ENCODE measurements at regions not wholly inside any gene's neighbourhood (a gene's known extent, or its start where the extent isn't known, plus 50 kb on each side); places are given as distances from the start of the nearest gene placed in this dataset.
"Not testable (repeated sequence)": the region's sequence is repeated elsewhere in the genome, so short reads cannot be mapped to it uniquely, and the experiment has no call there.

DNA sequence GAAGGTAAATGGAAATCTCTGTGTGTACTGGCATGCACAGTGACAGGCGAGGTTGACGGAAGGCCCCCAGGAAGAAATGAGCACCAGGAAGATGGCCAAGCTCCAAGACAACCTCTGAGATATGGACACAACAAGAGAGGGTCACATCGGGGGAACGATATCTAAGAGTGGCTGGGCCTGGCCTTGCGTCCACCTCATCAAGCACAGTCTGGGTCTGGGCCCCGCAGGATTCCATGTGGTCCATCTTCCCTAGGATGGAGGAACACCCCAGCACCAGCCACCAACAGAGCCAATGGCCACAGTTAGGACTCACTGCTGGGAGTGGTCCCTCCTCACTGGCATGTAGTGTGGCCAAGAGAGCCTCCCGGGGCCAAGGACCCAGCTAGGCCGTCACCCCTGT is 272.6 kb upstream of the AGTR2 start:
- H3K36me3 Mint-ChIP-seq = no peaks in the 10 kb centered on the region
- no peak for DNase-seq
- no peak overlapping the region for H3K27ac Mint-ChIP-seq
- H3K4me1 Mint-ChIP-seq = no peaks in the 10 kb centered on the region
- no peak overlapping the region for H3K4me3 Mint-ChIP-seq
- H3K27me3 Mint-ChIP-seq = no peaks in the 10 kb centered on the region
- CTCF ChIA-PET = no interaction called here
- no peak for ATAC-seq
- H3K9me3 Mint-ChIP-seq (ENCODE audit: low read depth) = no peaks in the 10 kb centered on the region

DNA sequence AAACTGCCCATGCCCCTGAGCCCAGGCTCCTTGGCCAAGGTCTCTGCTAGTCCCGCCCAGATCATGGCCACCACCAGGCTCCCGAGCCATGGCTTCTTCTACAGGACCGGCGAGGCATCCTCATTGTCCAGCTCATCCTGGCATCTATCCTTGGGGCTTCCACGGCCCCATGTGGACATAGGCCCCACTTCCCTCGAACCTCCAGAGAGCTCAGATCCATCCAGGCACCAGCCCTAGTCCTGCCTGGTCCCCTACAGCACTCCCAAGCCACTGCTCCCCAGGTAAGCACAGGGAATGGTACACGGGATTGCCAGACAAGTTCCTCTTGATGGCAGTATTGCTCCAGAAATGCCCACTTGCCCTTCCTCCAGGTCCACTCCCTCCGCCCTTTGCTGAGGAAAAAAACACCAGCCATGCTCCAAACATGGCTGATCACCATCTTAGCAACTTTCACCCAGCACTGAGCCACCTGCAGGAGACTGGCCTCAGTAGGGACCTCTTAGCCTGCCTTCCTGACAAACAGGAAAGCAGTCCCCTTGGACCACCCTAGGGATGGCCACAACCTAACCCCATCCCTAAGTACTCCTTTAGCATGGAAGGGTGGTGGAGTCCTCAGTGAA is 272.1 kb upstream of the AGTR2 start:
- H3K27ac Mint-ChIP-seq = no peak overlapping the region

DNA sequence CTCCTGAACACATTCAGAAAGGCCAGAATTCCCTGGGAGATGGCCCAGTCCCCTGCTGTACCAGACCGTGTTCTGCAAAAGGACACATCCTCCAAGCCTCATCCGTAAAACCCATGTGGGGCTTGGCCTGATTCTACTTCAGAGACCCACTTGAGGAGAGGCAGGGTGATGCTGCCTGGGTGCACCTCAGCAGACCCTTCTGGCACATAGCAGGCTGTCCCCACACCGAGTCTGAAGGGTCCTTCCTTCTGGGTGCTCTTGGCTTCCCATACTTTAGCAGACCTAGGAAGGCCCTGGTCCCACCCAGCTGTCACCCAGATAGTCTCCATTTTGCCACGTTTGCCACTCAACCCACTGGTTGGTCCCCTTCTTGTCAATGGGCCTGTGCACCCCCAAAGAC is 270.1 kb upstream of the AGTR2 start:
- no peaks in the 10 kb centered on the region for H3K9me3 Mint-ChIP-seq (ENCODE audit: low read depth)
- DNase-seq (no peak), ATAC-seq (no peak)
- H3K4me1 Mint-ChIP-seq = no peaks in the 10 kb centered on the region
- no peaks in the 10 kb centered on the region for H3K36me3 Mint-ChIP-seq
- CTCF ChIA-PET = no interaction called here
- H3K27ac Mint-ChIP-seq = no peak overlapping the region
- no peaks in the 10 kb centered on the region for H3K27me3 Mint-ChIP-seq
- no peak overlapping the region for H3K4me3 Mint-ChIP-seq

More for the DNA sequence above, 272.1 kb upstream of the AGTR2 start:
- no peaks in the 10 kb centered on the region for H3K4me1 Mint-ChIP-seq
- CTCF ChIA-PET = no interaction called here
- DNase-seq (no peak), ATAC-seq (no peak)
- H3K9me3 Mint-ChIP-seq (ENCODE audit: low read depth) = no peaks in the 10 kb centered on the region
- no peaks in the 10 kb centered on the region for H3K27me3 Mint-ChIP-seq
- no peaks in the 10 kb centered on the region for H3K36me3 Mint-ChIP-seq
- H3K4me3 Mint-ChIP-seq = no peak overlapping the region

DNA sequence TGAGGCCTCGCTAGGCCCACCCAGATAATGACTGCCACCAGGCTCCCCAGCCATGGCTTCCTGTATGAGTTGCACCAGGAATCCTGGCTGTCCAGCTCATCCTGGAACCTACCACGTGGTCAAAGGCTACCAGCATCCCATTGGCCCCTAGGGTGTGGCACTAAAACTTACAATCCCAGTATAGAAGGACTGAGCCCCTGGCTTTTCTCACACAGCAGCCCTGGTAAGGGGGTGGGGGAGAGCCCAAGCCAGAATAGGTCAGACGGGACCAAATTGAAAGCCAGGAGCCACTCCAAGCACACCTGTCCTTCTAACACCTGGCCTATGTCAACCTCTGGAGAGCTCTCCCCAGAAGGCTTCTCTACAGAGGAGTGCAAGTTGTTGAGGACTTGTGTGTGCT is 269.3 kb upstream of the AGTR2 start:
- CTCF ChIA-PET = no interaction called here
- ATAC-seq (no peak), DNase-seq (no peak)
- Mint-ChIP-seq H3K9me3 (ENCODE audit: low read depth) (no peaks in the 10 kb centered on the region), H3K36me3 (no peaks in the 10 kb centered on the region), H3K4me1 (no peaks in the 10 kb centered on the region), H3K4me3 (no peak overlapping the region), H3K27me3 (no peaks in the 10 kb centered on the region), H3K27ac (no peak overlapping the region)

DNA sequence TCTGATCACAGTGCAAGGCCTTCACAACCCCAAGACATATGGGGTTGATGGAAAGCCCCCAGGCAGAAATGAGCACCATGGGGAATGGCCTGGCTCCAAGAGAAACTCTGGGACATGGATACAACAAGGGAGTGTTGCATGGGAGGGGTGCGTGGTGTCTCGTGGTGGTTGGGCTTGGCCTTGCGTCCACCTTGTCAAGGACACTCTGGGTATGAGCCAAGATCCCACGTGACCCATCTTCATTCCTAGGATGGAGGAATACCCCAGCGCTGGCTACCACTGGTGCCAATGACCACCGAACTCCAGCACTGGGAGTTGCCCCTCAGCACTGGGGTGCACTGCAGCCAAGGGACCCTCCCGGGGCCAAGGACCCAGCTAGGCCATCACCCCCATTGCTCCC is 267.5 kb upstream of the AGTR2 start:
- Mint-ChIP-seq H3K27me3 (no peaks in the 10 kb centered on the region), H3K4me1 (no peaks in the 10 kb centered on the region), H3K9me3 (ENCODE audit: low read depth) (no peaks in the 10 kb centered on the region), H3K36me3 (no peaks in the 10 kb centered on the region), H3K27ac (no peak overlapping the region), H3K4me3 (no peak overlapping the region)
- no peak for DNase-seq
- CTCF ChIA-PET = no interaction called here
- no peak for ATAC-seq

DNA sequence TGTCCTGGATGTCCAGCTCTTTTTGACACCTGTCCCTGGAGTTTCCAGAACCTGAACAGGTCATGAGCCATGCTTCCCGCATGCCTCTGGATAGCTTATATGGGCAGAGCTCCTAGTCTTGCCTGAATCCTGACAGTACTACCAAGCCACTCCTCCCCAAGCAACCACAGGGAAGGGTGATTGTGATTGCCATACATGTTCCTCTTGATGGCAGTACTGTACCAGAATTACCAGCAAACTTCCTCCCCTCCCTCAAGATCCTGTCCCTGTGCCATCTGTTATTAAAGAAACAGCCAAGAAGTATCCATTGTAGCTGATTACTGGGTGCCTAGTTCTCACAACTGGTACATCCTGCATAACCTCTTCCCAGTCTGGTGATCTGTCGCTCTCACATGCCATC is 264.3 kb upstream of the AGTR2 start:
- Mint-ChIP-seq H3K27me3 (no peaks in the 10 kb centered on the region), H3K27ac (no peak overlapping the region), H3K9me3 (ENCODE audit: low read depth) (no peaks in the 10 kb centered on the region), H3K4me3 (no peak overlapping the region), H3K36me3 (no peaks in the 10 kb centered on the region), H3K4me1 (no peaks in the 10 kb centered on the region)
- DNase-seq (no peak), ATAC-seq (no peak)
- CTCF ChIA-PET = no interaction called here

DNA sequence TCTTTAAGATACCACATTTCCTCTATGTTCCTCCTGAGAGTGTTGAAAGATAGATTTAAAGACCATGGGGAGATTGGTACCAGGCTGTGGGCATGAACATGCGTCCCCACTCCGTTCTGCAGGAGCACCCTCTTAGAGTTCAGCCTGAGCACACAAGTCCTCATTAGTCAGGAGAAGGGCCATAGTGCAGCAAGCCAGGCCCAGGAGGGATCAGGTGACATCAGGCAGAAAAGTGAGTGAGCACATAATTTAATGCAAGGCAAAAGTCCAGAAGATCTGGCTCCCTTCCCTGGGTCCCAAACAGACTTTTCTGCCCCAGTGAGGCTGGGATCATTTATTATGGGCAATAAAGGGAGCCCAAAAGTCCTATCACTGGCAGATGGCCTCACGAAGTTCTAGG is 263.7 kb upstream of the AGTR2 start:
- DNase-seq = no peak

DNA sequence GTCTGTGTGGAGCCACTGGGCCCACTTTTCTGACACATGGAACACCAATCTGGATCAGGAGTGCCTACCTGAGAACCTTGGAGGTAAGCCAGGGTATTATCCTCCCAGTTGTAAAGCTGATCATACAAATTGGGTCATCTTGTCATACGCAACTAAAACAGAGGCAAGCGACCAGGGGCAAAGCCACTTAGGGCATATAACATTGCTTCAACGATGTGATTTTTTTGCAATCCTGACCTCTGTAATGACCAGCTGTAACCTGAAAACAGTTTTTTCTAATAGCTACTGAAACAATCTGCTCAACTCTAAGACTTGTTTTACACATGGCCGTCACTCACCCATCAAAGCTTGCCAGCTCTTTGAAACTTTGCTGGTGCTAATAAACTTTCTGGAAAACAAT is 261.5 kb upstream of the AGTR2 start:
- Mint-ChIP-seq H3K27ac (no peak overlapping the region), H3K4me3 (no peak overlapping the region), H3K4me1 (no peaks in the 10 kb centered on the region), H3K9me3 (ENCODE audit: low read depth) (no peaks in the 10 kb centered on the region), H3K27me3 (no peaks in the 10 kb centered on the region), H3K36me3 (no peaks in the 10 kb centered on the region)
- CTCF ChIA-PET = no interaction called here
- DNase-seq = no peak
- no peak for ATAC-seq

More for the DNA sequence above, 263.7 kb upstream of the AGTR2 start:
- no peaks in the 10 kb centered on the region for H3K27me3 Mint-ChIP-seq
- ATAC-seq = no peak
- CTCF ChIA-PET = no interaction called here
- H3K36me3 Mint-ChIP-seq = no peaks in the 10 kb centered on the region
- H3K4me1 Mint-ChIP-seq = no peaks in the 10 kb centered on the region
- no peaks in the 10 kb centered on the region for H3K9me3 Mint-ChIP-seq (ENCODE audit: low read depth)
- no peak overlapping the region for H3K27ac Mint-ChIP-seq
- no peak overlapping the region for H3K4me3 Mint-ChIP-seq

DNA sequence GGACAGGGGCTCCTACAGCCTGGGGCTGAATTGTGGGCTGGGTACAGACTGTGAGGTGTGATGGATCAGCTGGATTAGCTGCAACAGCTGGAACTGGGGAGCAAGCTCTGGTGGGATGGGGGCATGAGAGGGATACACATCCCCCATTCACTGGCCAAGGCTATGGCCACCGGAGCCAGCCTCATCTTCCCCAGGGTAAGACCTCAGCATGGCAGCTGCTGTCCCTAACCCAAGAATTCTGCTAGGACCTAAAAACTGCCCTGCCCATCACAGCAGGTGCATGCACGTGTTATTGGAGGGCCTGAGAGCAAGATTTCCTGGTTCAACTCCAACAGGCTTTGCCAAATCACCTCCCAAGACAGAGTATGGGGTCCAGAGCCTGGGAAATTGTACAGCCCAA is 258.6 kb upstream of the AGTR2 start:
- Mint-ChIP-seq H3K27me3 (no peaks in the 10 kb centered on the region), H3K27ac (no peak overlapping the region), H3K9me3 (ENCODE audit: low read depth) (no peaks in the 10 kb centered on the region), H3K36me3 (no peaks in the 10 kb centered on the region), H3K4me3 (no peak overlapping the region), H3K4me1 (no peaks in the 10 kb centered on the region)
- DNase-seq = no peak
- CTCF ChIA-PET = no interaction called here
- no peak for ATAC-seq

DNA sequence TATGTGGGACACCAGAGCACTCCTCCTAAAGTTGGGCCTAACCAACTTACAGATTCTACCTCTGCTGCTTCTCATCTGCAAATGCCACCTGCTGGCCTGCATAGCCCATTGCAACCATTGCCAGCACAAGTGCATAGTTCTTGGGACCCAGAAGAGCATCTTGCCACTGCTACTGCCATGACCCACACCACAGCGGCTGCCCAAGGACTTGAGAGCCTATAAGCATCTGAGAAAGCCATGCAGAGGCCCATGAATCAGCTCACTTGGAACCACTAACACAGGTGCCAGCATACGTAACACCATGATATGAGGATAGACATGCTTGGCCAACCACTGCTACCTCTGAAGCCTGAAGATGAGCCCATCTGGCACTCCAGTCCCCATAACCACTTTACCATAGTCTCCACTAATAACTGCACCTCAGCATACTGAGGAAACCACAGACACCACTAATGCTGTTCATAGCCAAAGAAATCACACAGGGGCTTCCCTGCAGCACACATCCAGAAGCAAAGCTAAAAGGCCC is 258.1 kb upstream of the AGTR2 start:
- Mint-ChIP-seq H3K9me3 (ENCODE audit: low read depth) (no peaks in the 10 kb centered on the region), H3K27ac (no peak overlapping the region), H3K27me3 (no peaks in the 10 kb centered on the region), H3K36me3 (no peaks in the 10 kb centered on the region), H3K4me3 (no peak overlapping the region), H3K4me1 (no peaks in the 10 kb centered on the region)
- CTCF ChIA-PET = no interaction called here
- ATAC-seq = no peak
- DNase-seq = no peak

DNA sequence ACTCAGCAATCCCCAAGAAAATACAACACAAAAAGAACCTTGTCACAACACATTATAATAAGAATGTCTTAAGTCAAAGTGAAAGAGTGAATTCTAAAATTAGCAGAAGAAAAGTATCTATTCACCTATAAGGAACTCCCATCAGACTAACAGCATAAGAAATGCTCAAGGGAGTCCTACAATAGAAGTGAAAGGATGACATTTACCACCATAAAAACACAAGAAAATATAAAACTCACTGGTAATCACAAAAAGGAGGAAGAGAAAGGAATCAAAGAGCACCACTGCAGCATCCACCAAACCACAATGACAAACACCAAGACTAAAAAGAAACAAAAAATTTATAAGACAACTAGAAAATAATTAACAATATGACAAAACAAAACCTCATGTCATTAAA is 257.0 kb upstream of the AGTR2 start:
- no peak for ATAC-seq
- Mint-ChIP-seq H3K27me3 (no peaks in the 10 kb centered on the region), H3K27ac (no peak overlapping the region), H3K4me3 (no peak overlapping the region), H3K36me3 (no peaks in the 10 kb centered on the region), H3K9me3 (ENCODE audit: low read depth) (no peaks in the 10 kb centered on the region), H3K4me1 (no peaks in the 10 kb centered on the region)
- CTCF ChIA-PET = no interaction called here
- no peak for DNase-seq

DNA sequence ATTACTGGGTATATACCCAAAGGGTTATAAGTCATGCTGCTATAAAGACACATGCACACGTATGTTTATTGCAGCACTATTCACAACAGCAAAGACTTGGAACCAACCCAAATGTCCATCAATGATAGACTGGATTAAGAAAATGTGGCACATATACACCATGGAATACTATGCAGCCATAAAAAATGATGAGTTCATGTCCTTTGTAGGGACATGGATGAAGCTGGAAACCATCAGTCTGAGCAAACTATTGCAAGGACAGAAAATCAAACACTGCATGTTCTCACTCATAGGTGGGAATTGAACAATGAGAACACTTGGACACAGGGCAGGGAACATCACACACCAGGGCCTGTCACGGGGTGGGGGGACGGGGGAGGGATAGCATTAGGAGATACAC is 254.9 kb upstream of the AGTR2 start:
- CTCF ChIA-PET, H3K36me3 Mint-ChIP-seq: not testable (repeated sequence)

DNA sequence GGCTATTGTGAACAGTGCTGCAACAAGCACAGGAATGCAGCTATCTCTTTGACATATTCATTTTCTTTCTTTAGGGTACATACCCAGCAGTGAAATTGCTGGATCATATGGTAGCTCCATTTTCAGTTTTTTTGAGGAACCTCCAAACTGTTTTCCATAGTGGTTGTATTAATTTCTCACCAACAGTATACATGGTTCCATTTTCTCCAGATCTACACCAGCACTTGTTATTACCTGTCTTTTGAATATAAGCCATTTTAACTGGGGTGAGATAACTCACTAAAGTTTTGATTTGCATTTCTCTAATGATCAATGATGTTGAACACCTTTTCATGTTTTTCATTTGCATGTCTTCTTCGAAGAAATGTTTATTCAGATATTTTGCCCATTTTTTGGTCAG is 241.1 kb upstream of the AGTR2 start:
- no peaks in the 10 kb centered on the region for H3K4me1 Mint-ChIP-seq
- no peaks in the 10 kb centered on the region for H3K27me3 Mint-ChIP-seq
- ATAC-seq (no peak), DNase-seq (no peak)
- no peaks in the 10 kb centered on the region for H3K36me3 Mint-ChIP-seq
- H3K4me3 Mint-ChIP-seq = no peak overlapping the region
- H3K9me3 Mint-ChIP-seq (ENCODE audit: low read depth) = peaks cover 11% of the 10 kb centered on the region
- CTCF ChIA-PET = no interaction called here
- H3K27ac Mint-ChIP-seq = no peak overlapping the region

More for the DNA sequence above, 254.9 kb upstream of the AGTR2 start:
- not testable (repeated sequence) for ATAC-seq; DNase-seq; H3K27me3 Mint-ChIP-seq; H3K9me3 Mint-ChIP-seq (ENCODE audit: low read depth); H3K4me1 Mint-ChIP-seq; H3K4me3 Mint-ChIP-seq; H3K27ac Mint-ChIP-seq

DNA sequence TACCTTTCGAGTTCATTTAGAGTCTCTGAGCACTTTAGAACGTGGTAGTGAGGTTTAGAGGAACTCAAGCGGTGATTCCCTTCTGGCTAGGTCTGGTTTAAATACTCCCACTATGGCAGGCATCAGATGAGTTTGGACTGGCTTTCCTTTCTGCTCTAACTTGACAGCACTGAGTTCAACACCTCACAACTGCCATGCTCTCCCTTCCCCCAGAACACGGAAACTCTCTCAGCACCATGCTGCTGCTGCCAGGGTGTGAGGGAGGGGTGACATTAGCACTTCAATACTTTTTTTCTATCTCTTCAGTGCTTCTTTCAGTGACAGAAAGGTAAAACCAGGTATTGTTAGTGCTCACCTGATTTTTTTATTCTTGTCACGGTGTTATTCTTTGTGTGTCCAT is 234.5 kb upstream of the AGTR2 start:
- Mint-ChIP-seq H3K4me1 (no peaks in the 10 kb centered on the region), H3K4me3 (no peak overlapping the region), H3K27ac (no peak overlapping the region), H3K9me3 (ENCODE audit: low read depth) (peaks cover 2% of the 10 kb centered on the region), H3K36me3 (no peaks in the 10 kb centered on the region), H3K27me3 (no peaks in the 10 kb centered on the region)
- CTCF ChIA-PET = no interaction called here
- no peak for DNase-seq
- ATAC-seq = no peak

DNA sequence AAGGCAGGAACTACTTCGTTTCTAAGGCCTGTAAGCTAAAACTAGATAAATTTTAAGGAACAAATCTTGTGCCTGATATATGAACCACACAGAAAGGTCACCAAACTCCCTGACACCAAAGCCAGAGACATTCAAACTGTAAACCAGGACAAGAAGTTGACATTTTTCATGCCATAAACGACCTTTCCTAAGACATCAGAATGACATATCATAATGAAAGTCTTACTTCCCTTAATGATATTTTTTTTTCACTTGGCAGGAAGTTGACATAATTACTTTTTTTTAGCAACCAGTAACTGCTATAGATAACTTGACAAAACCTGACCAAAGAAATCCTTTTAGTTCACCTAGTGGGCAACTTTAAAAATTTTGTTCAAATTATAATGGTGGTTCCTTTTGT is 231.5 kb upstream of the AGTR2 start:
- H3K27me3 Mint-ChIP-seq = no peaks in the 10 kb centered on the region
- H3K27ac Mint-ChIP-seq = no peak overlapping the region
- no peaks in the 10 kb centered on the region for H3K36me3 Mint-ChIP-seq
- no peak overlapping the region for H3K4me3 Mint-ChIP-seq
- H3K4me1 Mint-ChIP-seq = no peaks in the 10 kb centered on the region
- CTCF ChIA-PET = no interaction called here
- ATAC-seq (no peak), DNase-seq (no peak)
- H3K9me3 Mint-ChIP-seq (ENCODE audit: low read depth) = no peaks in the 10 kb centered on the region

Data from activated CD8-positive, alpha-beta memory T cell treated with anti-CD3 and anti-CD28 coated beads, Interleukin-2, amount 10 ng/mL, durations not matched to agents 7 days and 5 days (primary cell).